Peyer's patch (tissue), 4 donors: ENCODE measurements at regions not wholly inside any gene's neighbourhood (a gene's known extent, or its start where the extent isn't known, plus 50 kb on each side); places are given as distances from the start of the nearest gene placed in this dataset.

Source experiments
- DNase-seq, 3 donors: peaks; one replicate each; pipeline ENCODE4 v3.0.0-alpha.2; 2017 to 2019
- H3K27ac ChIP-seq, 4 donors: fragments of 200-600 bp; sonication (generic); one replicate each; pipeline ENCODE4 v1.5.1; 2016 to 2019
- H3K27me3 ChIP-seq, 2 donors: fragments of 200-600 bp; sonication (generic); one replicate each; pipeline ENCODE4 v1.5.1; 2019
- H3K36me3 ChIP-seq, 3 donors: fragments of 200-600 bp; sonication (generic); one replicate each; pipeline ENCODE4 v1.5.1; 2016 to 2019
- H3K4me1 ChIP-seq, 4 donors: fragments of 200-600 bp; sonication (generic); one replicate each; pipeline ENCODE4 v1.5.1; 2016 to 2019
- H3K4me3 ChIP-seq, 4 donors: fragments of 200-600 bp; sonication (generic); 1 replicate in 3 of 4; 2 replicates in 1 of 4; pipeline ENCODE4 v1.5.1; 2016 to 2019; ENCODE audit warnings: mild to moderate bottlenecking in 1 of 4
- H3K9me3 ChIP-seq, 4 donors: fragments of 200-600 bp; sonication (generic); one replicate each; pipeline ENCODE4 v1.5.1; 2016 to 2019; ENCODE audit warnings: mild to moderate bottlenecking in 1 of 4
- POLR2A ChIP-seq, 2 donors: fragments of 450-650 bp; IDR thresholded peaks; one replicate each; pipeline ENCODE4 v1.5.1; 2017; ENCODE audit warnings: antibody characterized with exemption in 2 of 2, mild to moderate bottlenecking in 2 of 2, moderate library complexity in 2 of 2
- TF ChIP-seq, protein P1 (sequence below), 6 experiments: fragments of 450-650 bp in 4 of 6; fragments of 200-600 bp in 2 of 6; sonication (generic) in 1 of 6; IDR thresholded peaks; one replicate each; pipeline ENCODE4 v1.5.1; 2017 to 2019; ENCODE audit warnings: antibody characterized with exemption in 6 of 6, mild to moderate bottlenecking in 3 of 6, moderate library complexity in 1 of 6

DNA sequence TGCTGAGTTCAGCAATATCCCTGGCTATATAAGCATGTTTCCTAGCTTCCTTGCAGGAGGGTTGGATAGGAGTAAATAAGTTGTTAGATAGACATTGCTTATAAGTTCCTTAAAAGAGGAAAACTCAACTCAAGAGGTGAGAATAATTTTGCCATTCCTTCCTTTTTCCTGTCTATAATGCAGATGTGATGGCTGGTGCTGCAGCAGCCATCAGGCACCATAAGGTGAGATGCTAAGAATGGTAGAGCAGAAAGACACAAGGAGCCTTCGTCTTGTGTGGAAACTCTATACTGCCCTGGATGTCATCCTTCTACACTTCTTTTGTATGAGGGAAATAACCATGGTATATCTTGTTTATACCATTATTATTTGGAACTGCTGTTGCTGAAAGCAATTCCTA lies 74.5 kb upstream of the GRK3 start:
- no peak overlapping the region for H3K27ac ChIP-seq
- no peak for TF ChIP-seq POLR2A (IDR thresholded peaks at IDR 0.05)
- TF ChIP-seq, protein P1, sequence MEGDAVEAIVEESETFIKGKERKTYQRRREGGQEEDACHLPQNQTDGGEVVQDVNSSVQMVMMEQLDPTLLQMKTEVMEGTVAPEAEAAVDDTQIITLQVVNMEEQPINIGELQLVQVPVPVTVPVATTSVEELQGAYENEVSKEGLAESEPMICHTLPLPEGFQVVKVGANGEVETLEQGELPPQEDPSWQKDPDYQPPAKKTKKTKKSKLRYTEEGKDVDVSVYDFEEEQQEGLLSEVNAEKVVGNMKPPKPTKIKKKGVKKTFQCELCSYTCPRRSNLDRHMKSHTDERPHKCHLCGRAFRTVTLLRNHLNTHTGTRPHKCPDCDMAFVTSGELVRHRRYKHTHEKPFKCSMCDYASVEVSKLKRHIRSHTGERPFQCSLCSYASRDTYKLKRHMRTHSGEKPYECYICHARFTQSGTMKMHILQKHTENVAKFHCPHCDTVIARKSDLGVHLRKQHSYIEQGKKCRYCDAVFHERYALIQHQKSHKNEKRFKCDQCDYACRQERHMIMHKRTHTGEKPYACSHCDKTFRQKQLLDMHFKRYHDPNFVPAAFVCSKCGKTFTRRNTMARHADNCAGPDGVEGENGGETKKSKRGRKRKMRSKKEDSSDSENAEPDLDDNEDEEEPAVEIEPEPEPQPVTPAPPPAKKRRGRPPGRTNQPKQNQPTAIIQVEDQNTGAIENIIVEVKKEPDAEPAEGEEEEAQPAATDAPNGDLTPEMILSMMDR (IDR thresholded peaks at IDR 0.05) = no peak

GRCh38 chr22:25490896-25491295 lies 73.6 kb upstream of the GRK3 start:
- Histone ChIP-seq H3K27ac (no peak overlapping the region), H3K4me3 (no peak overlapping the region), H3K9me3 (no peaks in the 10 kb centered on the region), H3K4me1 (no peaks in the 10 kb centered on the region), H3K36me3 (no peaks in the 10 kb centered on the region), H3K27me3 (no peaks in the 10 kb centered on the region)
- TF ChIP-seq, protein P1 (IDR thresholded peaks at IDR 0.05) = no peak
- no peak for TF ChIP-seq POLR2A (IDR thresholded peaks at IDR 0.05)
- DNase-seq = no peak

More for the DNA sequence above, 74.5 kb upstream of the GRK3 start:
- H3K9me3 ChIP-seq = no peaks in the 10 kb centered on the region
- H3K4me1 ChIP-seq = no peaks in the 10 kb centered on the region
- H3K36me3 ChIP-seq = no peaks in the 10 kb centered on the region
- no peaks in the 10 kb centered on the region for H3K27me3 ChIP-seq
- H3K4me3 ChIP-seq = no peak overlapping the region
- no peak for DNase-seq

DNA sequence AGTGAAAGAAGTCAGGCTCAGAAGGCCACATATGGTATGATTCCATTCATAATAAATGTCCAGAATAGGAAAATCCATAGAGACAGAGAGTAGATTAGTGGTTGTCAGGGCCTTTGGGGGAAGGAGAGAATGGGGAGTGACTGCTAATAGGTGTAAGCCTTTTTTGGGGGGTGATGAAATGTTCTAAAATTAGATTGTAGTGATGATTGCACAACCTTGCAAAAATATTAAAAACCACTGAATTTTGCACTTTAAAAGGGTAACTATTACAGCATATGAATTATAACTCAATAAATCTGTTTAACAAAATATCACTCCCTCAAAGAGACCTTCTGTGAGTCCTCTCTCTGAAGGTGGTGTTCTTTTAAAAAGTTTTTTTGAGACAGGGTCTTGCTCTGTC lies 72.3 kb upstream of the GRK3 start:
- DNase-seq = no peak
- Histone ChIP-seq H3K36me3 (no peaks in the 10 kb centered on the region), H3K27ac (no peak overlapping the region), H3K9me3 (no peaks in the 10 kb centered on the region), H3K4me3 (no peak overlapping the region), H3K27me3 (no peaks in the 10 kb centered on the region), H3K4me1 (no peaks in the 10 kb centered on the region)
- TF ChIP-seq POLR2A (IDR thresholded peaks at IDR 0.05) = no peak
- TF ChIP-seq, protein P1 (IDR thresholded peaks at IDR 0.05) = no peak

- TF ChIP-seq, protein P1 (IDR thresholded peaks at IDR 0.05) = no peak
- no peak for TF ChIP-seq POLR2A (IDR thresholded peaks at IDR 0.05)
- no peaks in the 10 kb centered on the region for H3K9me3 ChIP-seq
- H3K36me3 ChIP-seq = no peaks in the 10 kb centered on the region
- H3K27me3 ChIP-seq = no peaks in the 10 kb centered on the region
- no peaks in the 10 kb centered on the region for H3K4me1 ChIP-seq
- DNase-seq = no peak
- H3K27ac ChIP-seq = no peak overlapping the region
- H3K4me3 ChIP-seq = no peak overlapping the region
Measured at GRCh38 chr22:25492841-25493734, 71.4 kb upstream of the GRK3 start.

DNA sequence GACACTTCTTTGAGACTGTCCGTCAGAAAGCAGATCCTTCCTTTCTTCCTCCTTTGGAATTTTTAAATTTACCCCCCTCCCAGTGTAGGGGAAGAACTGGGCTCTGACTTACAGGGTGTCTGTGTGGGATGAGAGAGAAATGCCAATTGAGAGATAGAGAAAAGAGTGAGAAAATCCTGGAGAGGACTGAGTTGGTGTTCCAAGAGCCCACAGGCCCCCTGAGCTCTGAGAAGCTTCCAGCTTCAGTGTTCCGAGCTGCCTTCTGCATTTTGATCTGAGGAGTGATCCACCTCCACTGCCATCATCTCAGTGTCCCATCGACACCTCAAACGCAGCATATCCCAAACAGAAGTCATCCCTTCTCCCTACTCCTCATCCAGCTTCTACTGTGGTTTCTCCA lies 70.7 kb upstream of the GRK3 start:
- H3K4me3 ChIP-seq = no peak overlapping the region
- H3K9me3 ChIP-seq = no peaks in the 10 kb centered on the region
- H3K27ac ChIP-seq = no peak overlapping the region
- no peak for DNase-seq
- H3K4me1 ChIP-seq = no peaks in the 10 kb centered on the region
- no peaks in the 10 kb centered on the region for H3K36me3 ChIP-seq
- no peaks in the 10 kb centered on the region for H3K27me3 ChIP-seq
- TF ChIP-seq POLR2A (IDR thresholded peaks at IDR 0.05) = no peak
- TF ChIP-seq, protein P1 (IDR thresholded peaks at IDR 0.05) = no peak
